Psoas muscle (tissue), 7 donors: ENCODE measurements at regions not wholly inside any gene's neighbourhood (a gene's known extent, or its start where the extent isn't known, plus 50 kb on each side); places are given as distances from the start of the nearest gene placed in this dataset.

Experiments used
- ATAC-seq, 4 donors: fragments of 200-7000 bp; cut with Tn5 transposase; one replicate each; pipeline ENCODE4 v1.9.1; 2020; ENCODE audit warnings: moderate library complexity in 3 of 4, mild to moderate bottlenecking in 2 of 4
- DNase-seq, 2 donors: peaks; one replicate each; pipeline ENCODE4 v3.0.0-alpha.2; 2020
- H3K27ac ChIP-seq: fragments of 200-600 bp; one replicate; pipeline ENCODE4 v1.8.0; 2022
- H3K27me3 ChIP-seq, 3 donors: fragments of 200-600 bp in 1 of 3; one replicate each; pipeline versions ENCODE4 v1.6.1 to v1.8.0; 2013 to 2022; ENCODE audit warnings: low read length in 2 of 3, mild to moderate bottlenecking in 2 of 3, moderate library complexity in 1 of 3; ENCODE audit not compliant: insufficient read depth in 3 of 3
- H3K36me3 ChIP-seq, 2 donors: fragments of 200-600 bp in 1 of 2; one replicate each; pipeline versions ENCODE4 v1.6.1 to v1.8.0; 2013 to 2022; ENCODE audit warnings: low read depth in 1 of 2, mild to moderate bottlenecking in 1 of 2, moderate library complexity in 1 of 2; ENCODE audit not compliant: insufficient read depth in 1 of 2
- H3K4me1 ChIP-seq: fragments of 200-600 bp; one replicate; pipeline ENCODE4 v1.8.0; 2022
- H3K4me3 ChIP-seq: fragments of 200-600 bp; one replicate; pipeline ENCODE4 v1.8.0; 2022; ENCODE audit warnings: mild to moderate bottlenecking
- H3K9me3 ChIP-seq: fragments of 200-600 bp; one replicate; pipeline ENCODE4 v1.8.0; 2022
- CTCF ChIP-seq: fragments of 200-600 bp; IDR thresholded peaks from one replicate; pipeline ENCODE4 v1.8.0; 2022; ENCODE audit warnings: antibody characterized with exemption
- WGBS, 3 donors: extraction: QIAGEN DNeasy Blood & Tissue Kit; methylation state at CpG; one replicate each; pipeline versions ENCODE4 v1.1.6 to v1.1.7; 2013; 5-methylcytosine and 5-hydroxymethylcytosine counted together
- intact Hi-C, 2 donors: fragments of 100-400 bp; cut with DNase I; formaldehyde crosslinking; loops; one replicate each; pipeline versions ENCODE4 v1.11.0 to v1.14.2; 2022
- donor health status: healthy with polysubstance abuse.
- donor health status: DM: no; HTN: no; CAD: no; lungs with moderate emphysema.
- donor health status: Bipolar disorder and iron deficiency.
- donor health status: healthy.
- donor health status: DM: yes; HTN: yes; CAD: no.
- donor health status: DM: no; HTN: no; CAD: no.
- donor health status: DM: yes; HTN: yes; CAD: no.

GRCh38 chr11:112778877-112779266, 182.3 kb upstream of the NCAM1 start:
- no peak for DNase-seq
- Histone ChIP-seq H3K4me3 (no peak overlapping the region), H3K27me3 (peaks cover 0 to 10% (median 1%) of the 10 kb centered on the region in 3 donors), H3K9me3 (no peaks in the 10 kb centered on the region), H3K27ac (no peak overlapping the region), H3K4me1 (peaks cover 8% of the 10 kb centered on the region), H3K36me3 (no peaks in the 10 kb centered on the region)
- TF ChIP-seq CTCF = no peak
- intact Hi-C loops = no loop called here
- ATAC-seq = no peak
- 78 to 88% (median 86%) methylated on average over 3 of the region's 3 CpGs for WGBS, 3 donors

GRCh38 chr11:112780351-112781087, 180.7 kb upstream of the NCAM1 start:
- DNase-seq (peak; percentile 61 to 67), ATAC-seq (peak; percentile 72 to 86 (median 81))
- 69 to 73% (median 71%) methylated on average over 19 of the region's 19 CpGs for WGBS, 3 donors
- Histone ChIP-seq H3K36me3 (no peaks in the 10 kb centered on the region), H3K9me3 (no peaks in the 10 kb centered on the region), H3K27ac (no peak overlapping the region), H3K27me3 (peaks cover 1 to 22% (median 2%) of the 10 kb centered on the region in 3 donors), H3K4me3 (no peak overlapping the region), H3K4me1 (peaks cover 17% of the 10 kb centered on the region)
- intact Hi-C loops = no loop called here
- TF ChIP-seq CTCF = no peak

GRCh38 chr11:112783945-112784322, 177.3 kb upstream of the NCAM1 start:
- ATAC-seq = no peak

GRCh38 chr11:112784323-112785073, 176.7 kb upstream of the NCAM1 start:
- 11 to 24% (median 20%) methylated on average over 22 to 24 of the region's 24 CpGs for WGBS, 3 donors
- H3K4me1 ChIP-seq = peaks cover 9% of the 10 kb centered on the region
- no peak overlapping the region for H3K27ac ChIP-seq

More at GRCh38 chr11:112783945-112784322, 177.3 kb upstream of the NCAM1 start:
- Histone ChIP-seq H3K4me1 (peaks cover 9% of the 10 kb centered on the region), H3K9me3 (no peaks in the 10 kb centered on the region), H3K27me3 (peaks cover 1 to 36% (median 3%) of the 10 kb centered on the region in 3 donors), H3K27ac (no peak overlapping the region), H3K4me3 (no peak overlapping the region), H3K36me3 (no peaks in the 10 kb centered on the region)
- DNase-seq = no peak
- no peak for TF ChIP-seq CTCF
- 85 to 94% (median 86%) methylated on average over 4 of the region's 4 CpGs for WGBS, 3 donors
- intact Hi-C loops = no loop called here

More at GRCh38 chr11:112784323-112785073, 176.7 kb upstream of the NCAM1 start:
- DNase-seq (peak; percentile 65 to 72), ATAC-seq (peak; percentile 32 to 56 (median 47))
- peaks cover 1 to 36% (median 3%) of the 10 kb centered on the region in 3 donors for H3K27me3 ChIP-seq
- TF ChIP-seq CTCF = no peak
- H3K4me3 ChIP-seq = peak overlapping the region; percentile 32
- no peaks in the 10 kb centered on the region for H3K9me3 ChIP-seq
- no peaks in the 10 kb centered on the region for H3K36me3 ChIP-seq
- intact Hi-C loops = no loop called here
